Keratinocyte (primary cell): ENCODE measurements at regions not wholly inside any gene's neighbourhood (a gene's known extent, or its start where the extent isn't known, plus 50 kb on each side); places are given as distances from the start of the nearest gene placed in this dataset.

Source experiments
- DNase-seq: peaks from one replicate; pipeline ENCODE4 v3.0.0-alpha.2; 2011; ENCODE audit warnings: low read depth, missing footprints, low spot score
- FAIRE-seq: peaks from 2 replicates; lab custom pipeline; 2011; peaks lifted over from hg19 to GRCh38; lab: Jason Lieb, UNC
- H2AFZ ChIP-seq: 2 replicates; pipeline ENCODE4 v1.6.0; 2012; ENCODE audit warnings: low read length, control low read depth, inconsistent platforms; ENCODE audit not compliant: control insufficient read depth
- H3K27ac ChIP-seq: 2 replicates; pipeline ENCODE4 v1.5.1; 2011; ENCODE audit warnings: low read length; ENCODE audit not compliant: control insufficient read depth, insufficient read depth
- H3K27me3 ChIP-seq: 3 replicates; pipeline ENCODE4 v1.6.0; 2011; ENCODE audit warnings: low read length; ENCODE audit not compliant: control insufficient read depth, insufficient read depth; ENCODE audit errors: extremely low read depth
- H3K36me3 ChIP-seq, 2 experiments: 2 replicates in 1 of 2; 3 replicates in 1 of 2; pipeline ENCODE4 v1.5.1; 2011; ENCODE audit warnings: low read length in 2 of 2, mild to moderate bottlenecking in 1 of 2; ENCODE audit not compliant: control insufficient read depth in 2 of 2, insufficient read depth in 2 of 2; ENCODE audit errors: extremely low read depth in 1 of 2
- H3K4me1 ChIP-seq: 3 replicates; pipeline ENCODE4 v1.5.1; 2011; ENCODE audit warnings: low read length; ENCODE audit not compliant: control insufficient read depth, insufficient read depth; ENCODE audit errors: extremely low read depth
- H3K4me2 ChIP-seq: 3 replicates; pipeline ENCODE4 v1.6.0; 2011; ENCODE audit warnings: low read depth, low read length; ENCODE audit not compliant: control insufficient read depth, insufficient read depth; ENCODE audit errors: extremely low read depth
- H3K4me3 ChIP-seq, 3 experiments: fragments of 200-600 bp in 1 of 3; sonication (generic) in 1 of 3; 2 replicates in 2 of 3; 3 replicates in 1 of 3; pipeline ENCODE4 v1.5.1; 2011 to 2016; ENCODE audit warnings: low read length in 3 of 3, mild to moderate bottlenecking in 3 of 3, control low read depth in 2 of 3, inconsistent platforms in 1 of 3, low read depth in 1 of 3, mixed read lengths in 1 of 3, mixed run types in 1 of 3, moderate library complexity in 1 of 3; ENCODE audit not compliant: control insufficient read depth in 2 of 3, insufficient read depth in 2 of 3; ENCODE audit errors: extremely low read depth in 1 of 3
- H3K79me2 ChIP-seq: 2 replicates; pipeline ENCODE4 v1.6.0; 2012; ENCODE audit warnings: low read length; ENCODE audit not compliant: control insufficient read depth, insufficient read depth
- H3K9ac ChIP-seq: 3 replicates; pipeline ENCODE4 v1.6.0; 2011; ENCODE audit warnings: low read length; ENCODE audit not compliant: control insufficient read depth, insufficient read depth; ENCODE audit errors: extremely low read depth
- H3K9me1 ChIP-seq: 3 replicates; pipeline ENCODE4 v1.6.0; 2011; ENCODE audit warnings: low read length; ENCODE audit not compliant: control insufficient read depth, insufficient read depth; ENCODE audit errors: extremely low read depth
- H3K9me3 ChIP-seq: 2 replicates; pipeline ENCODE4 v1.5.1; 2012; ENCODE audit warnings: low read depth, low read length; ENCODE audit not compliant: control insufficient read depth
- H4K20me1 ChIP-seq: 3 replicates; pipeline ENCODE4 v1.6.0; 2011; ENCODE audit warnings: low read length; ENCODE audit not compliant: control insufficient read depth, insufficient read depth; ENCODE audit errors: extremely low read depth
- CTCF ChIP-seq, 3 experiments: IDR thresholded peaks in 1 of 3; conservative IDR thresholded peaks in 1 of 3; optimal IDR thresholded peaks in 1 of 3; 2 replicates in 2 of 3; 3 replicates in 1 of 3; pipeline versions ENCODE3 to v1.5.1; 2011; ENCODE audit warnings: low read length in 3 of 3, mild to moderate bottlenecking in 3 of 3, moderate library complexity in 2 of 3, control low read depth in 1 of 3, inconsistent platforms in 1 of 3; ENCODE audit not compliant: insufficient read depth in 2 of 3; ENCODE audit errors: extremely low read depth in 1 of 3
- EZH2 ChIP-seq: IDR thresholded peaks from one replicate; pipeline ENCODE4 v1.6.1; 2012; ENCODE audit warnings: inconsistent platforms, mild to moderate bottlenecking, low read length, moderate library complexity
- dilution Hi-C: fragments of 300-500 bp; cut with MboI; formaldehyde crosslinking; loops from one replicate; pipeline ENCODE4 v1.7.0; 2020; ENCODE audit warnings: low sequenced_read_pairs; ENCODE audit not compliant: extremely low pct_ligation_motif_present

GRCh38 chr17:79666111-79666510 lies 55.3 kb upstream of the RBFOX3 start:
- no peak overlapping the region for H3K27ac ChIP-seq
- FAIRE-seq (no peak), DNase-seq (no peak)
- H4K20me1 ChIP-seq: no peaks in the 10 kb centered on the region
- H3K4me3 ChIP-seq: no peak overlapping the region
- H3K9ac ChIP-seq: no peak overlapping the region
- no peaks in the 10 kb centered on the region for H3K36me3 ChIP-seq
- H2AFZ ChIP-seq: no peak overlapping the region
- H3K9me1 ChIP-seq: no peaks in the 10 kb centered on the region
- H3K4me1 ChIP-seq: peaks cover 6% of the 10 kb centered on the region
- dilution Hi-C loops: no loop called here
- no peaks in the 10 kb centered on the region for H3K79me2 ChIP-seq
- TF ChIP-seq CTCF (optimal IDR thresholded peaks at IDR 0.05 in 1 of 3, IDR thresholded peaks at IDR 0.05 in 1 of 3, conservative IDR thresholded peaks at IDR 0.05 in 1 of 3; ENCODE audit: extremely low read depth in 1 of 3, insufficient read depth in 2 of 3, low read length in 3 of 3) (no peak), EZH2 (no peak)
- no peaks in the 10 kb centered on the region for H3K9me3 ChIP-seq
- no peak overlapping the region for H3K4me2 ChIP-seq
- peaks cover 10% of the 10 kb centered on the region for H3K27me3 ChIP-seq

- peak overlapping the region; percentile 65 for H3K4me2 ChIP-seq
- peaks cover 10% of the 10 kb centered on the region for H3K27me3 ChIP-seq
- peak overlapping the region; percentile 64 for H2AFZ ChIP-seq
- H3K27ac ChIP-seq: no peak overlapping the region
- no peak overlapping the region for H3K9ac ChIP-seq
- TF ChIP-seq EZH2 (no peak), CTCF (optimal IDR thresholded peaks at IDR 0.05 in 1 of 3, IDR thresholded peaks at IDR 0.05 in 1 of 3, conservative IDR thresholded peaks at IDR 0.05 in 1 of 3; ENCODE audit: extremely low read depth in 1 of 3, insufficient read depth in 2 of 3, low read length in 3 of 3) (no peak)
- no peaks in the 10 kb centered on the region for H3K36me3 ChIP-seq
- FAIRE-seq (no peak), DNase-seq (no peak)
- no peaks in the 10 kb centered on the region for H3K79me2 ChIP-seq
- H3K9me3 ChIP-seq: no peaks in the 10 kb centered on the region
- peak overlapping the region; percentile 17 to 57 (median 43) for H3K4me3 ChIP-seq
- dilution Hi-C loops: no loop called here
- H4K20me1 ChIP-seq: no peaks in the 10 kb centered on the region
- no peaks in the 10 kb centered on the region for H3K9me1 ChIP-seq
- peaks cover 6% of the 10 kb centered on the region for H3K4me1 ChIP-seq
Measured at GRCh38 chr17:79664930-79665737, 54.3 kb upstream of the RBFOX3 start.
